GM10266 (cell line): ENCODE measurements at regions not wholly inside any gene's neighbourhood (a gene's known extent, or its start where the extent isn't known, plus 50 kb on each side); places are given as distances from the start of the nearest gene placed in this dataset.

Experiments
- DNase-seq: peaks from one replicate; pipeline ENCODE4 v3.0.0; 2012; ENCODE audit errors: extremely low spot score
- TF ChIP-seq, protein P1 (sequence below): IDR thresholded peaks from 2 replicates; pipeline ENCODE4 v1.5.1; 2012; ENCODE audit warnings: mild to moderate bottlenecking, low read depth; ENCODE audit not compliant: control insufficient read depth, insufficient read depth; ENCODE audit errors: missing control alignments

- TF ChIP-seq, protein P1, sequence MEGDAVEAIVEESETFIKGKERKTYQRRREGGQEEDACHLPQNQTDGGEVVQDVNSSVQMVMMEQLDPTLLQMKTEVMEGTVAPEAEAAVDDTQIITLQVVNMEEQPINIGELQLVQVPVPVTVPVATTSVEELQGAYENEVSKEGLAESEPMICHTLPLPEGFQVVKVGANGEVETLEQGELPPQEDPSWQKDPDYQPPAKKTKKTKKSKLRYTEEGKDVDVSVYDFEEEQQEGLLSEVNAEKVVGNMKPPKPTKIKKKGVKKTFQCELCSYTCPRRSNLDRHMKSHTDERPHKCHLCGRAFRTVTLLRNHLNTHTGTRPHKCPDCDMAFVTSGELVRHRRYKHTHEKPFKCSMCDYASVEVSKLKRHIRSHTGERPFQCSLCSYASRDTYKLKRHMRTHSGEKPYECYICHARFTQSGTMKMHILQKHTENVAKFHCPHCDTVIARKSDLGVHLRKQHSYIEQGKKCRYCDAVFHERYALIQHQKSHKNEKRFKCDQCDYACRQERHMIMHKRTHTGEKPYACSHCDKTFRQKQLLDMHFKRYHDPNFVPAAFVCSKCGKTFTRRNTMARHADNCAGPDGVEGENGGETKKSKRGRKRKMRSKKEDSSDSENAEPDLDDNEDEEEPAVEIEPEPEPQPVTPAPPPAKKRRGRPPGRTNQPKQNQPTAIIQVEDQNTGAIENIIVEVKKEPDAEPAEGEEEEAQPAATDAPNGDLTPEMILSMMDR, result no peak
- DNase-seq, result no peak
These were observed 421.6 kb downstream of the IRX1 start for GRCh38 chr5:4017076-4017803.

GRCh38 chr5:4018007-4018406 lies 422.4 kb downstream of the IRX1 start:
- TF ChIP-seq, protein P1, result no peak
- DNase-seq, result no peak

GRCh38 chr5:4019009-4019769 lies 423.6 kb downstream of the IRX1 start:
- DNase-seq, result no peak
- TF ChIP-seq, protein P1, result no peak

- no peak for DNase-seq
- TF ChIP-seq, protein P1, result no peak
These were observed 424.2 kb downstream of the IRX1 start for GRCh38 chr5:4019841-4020240.

- no peak for DNase-seq
- TF ChIP-seq, protein P1, result no peak
These were observed 424.8 kb downstream of the IRX1 start for GRCh38 chr5:4020400-4020799.

DNA sequence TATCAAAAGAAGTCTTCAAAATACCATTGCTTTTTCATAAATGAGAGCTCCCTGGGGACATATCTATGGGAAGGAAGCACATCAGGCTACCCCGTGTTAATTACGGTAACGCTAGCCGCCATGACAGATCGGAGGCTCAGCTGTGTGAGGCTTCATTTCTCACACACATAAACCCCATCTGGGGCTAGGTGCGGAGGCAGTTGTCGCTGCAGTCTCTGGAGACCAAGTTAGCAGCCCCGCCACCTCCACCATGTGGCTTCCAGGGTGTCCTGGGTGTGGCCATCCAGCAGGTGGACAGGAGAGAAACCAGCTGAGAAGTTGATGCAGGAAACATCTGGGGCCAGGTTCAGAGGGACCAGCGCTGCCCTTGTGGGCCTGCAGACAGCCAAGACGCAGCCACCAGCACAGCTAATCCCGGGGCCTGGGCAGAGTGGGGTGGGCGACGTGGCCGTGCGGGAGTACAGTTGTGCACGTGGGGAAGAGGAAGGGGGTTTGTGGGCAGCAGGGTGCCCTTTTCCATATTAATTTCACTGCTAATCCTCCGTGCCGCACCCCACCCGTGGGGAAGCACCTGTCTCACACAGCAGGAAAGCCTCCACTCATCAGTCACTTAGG lies 426.5 kb downstream of the IRX1 start:
- TF ChIP-seq, protein P1, result no peak
- DNase-seq, result no peak
